ENCODE measurements at regions not wholly inside any gene's neighbourhood (a gene's known extent, or its start where the extent isn't known, plus 50 kb on each side); places are given as distances from the start of the nearest gene placed in this dataset.

DNA sequence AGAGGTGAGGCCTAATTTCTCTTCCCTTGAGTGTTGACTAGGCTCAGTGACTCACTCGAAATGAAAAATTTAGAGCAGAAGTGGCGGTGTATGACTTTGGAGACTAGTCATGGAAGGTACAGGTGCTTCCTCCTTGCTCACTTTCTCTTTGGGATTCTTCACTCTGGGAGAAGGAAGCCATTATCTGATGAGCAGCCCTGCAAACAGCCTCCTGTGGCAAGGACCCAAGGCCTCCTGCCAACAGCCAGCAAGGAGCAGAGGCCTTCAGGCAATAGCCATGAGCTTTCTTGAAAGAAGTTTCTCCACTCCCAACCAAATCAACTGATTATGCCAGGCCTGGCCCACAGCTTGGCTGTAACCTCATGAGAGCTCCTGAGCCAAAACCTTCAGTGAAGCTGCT is 369.6 kb upstream of the VWC2 start:
- no peaks in the 10 kb centered on the region for H3K36me3 ChIP-seq (ENCODE audit: insufficient read depth, low read length)
- POLR2A ChIA-PET = no interaction called here
- H3K9me3 ChIP-seq (ENCODE audit: control insufficient read depth in 1 of 2, insufficient read depth in 1 of 2, low read length in 2 of 2) = peaks cover 0 to 16% of the 10 kb centered on the region in 2 experiments
- no peaks in the 10 kb centered on the region for H3K27me3 ChIP-seq (ENCODE audit: control insufficient read depth in 1 of 2, insufficient read depth in 2 of 2, low read length in 2 of 2)
- no peak for DNase-seq
- no peak overlapping the region for H3K4me3 Mint-ChIP-seq
- H3K9me3 Mint-ChIP-seq = peaks cover 8% of the 10 kb centered on the region
- no peak overlapping the region for H3K4me3 ChIP-seq (ENCODE audit: low read length)
- H3K27ac ChIP-seq (ENCODE audit: low read depth in 1 of 2, low read length in 2 of 2) = no peak overlapping the region
- H3K4me1 Mint-ChIP-seq (ENCODE audit: low read depth) = no peaks in the 10 kb centered on the region
- H3K36me3 Mint-ChIP-seq (ENCODE audit: low read depth) = no peaks in the 10 kb centered on the region
- H3K27me3 Mint-ChIP-seq = no peaks in the 10 kb centered on the region
- no peaks in the 10 kb centered on the region for H3K4me1 ChIP-seq (ENCODE audit: insufficient read depth, low read length)
- TF ChIP-seq, protein P1, sequence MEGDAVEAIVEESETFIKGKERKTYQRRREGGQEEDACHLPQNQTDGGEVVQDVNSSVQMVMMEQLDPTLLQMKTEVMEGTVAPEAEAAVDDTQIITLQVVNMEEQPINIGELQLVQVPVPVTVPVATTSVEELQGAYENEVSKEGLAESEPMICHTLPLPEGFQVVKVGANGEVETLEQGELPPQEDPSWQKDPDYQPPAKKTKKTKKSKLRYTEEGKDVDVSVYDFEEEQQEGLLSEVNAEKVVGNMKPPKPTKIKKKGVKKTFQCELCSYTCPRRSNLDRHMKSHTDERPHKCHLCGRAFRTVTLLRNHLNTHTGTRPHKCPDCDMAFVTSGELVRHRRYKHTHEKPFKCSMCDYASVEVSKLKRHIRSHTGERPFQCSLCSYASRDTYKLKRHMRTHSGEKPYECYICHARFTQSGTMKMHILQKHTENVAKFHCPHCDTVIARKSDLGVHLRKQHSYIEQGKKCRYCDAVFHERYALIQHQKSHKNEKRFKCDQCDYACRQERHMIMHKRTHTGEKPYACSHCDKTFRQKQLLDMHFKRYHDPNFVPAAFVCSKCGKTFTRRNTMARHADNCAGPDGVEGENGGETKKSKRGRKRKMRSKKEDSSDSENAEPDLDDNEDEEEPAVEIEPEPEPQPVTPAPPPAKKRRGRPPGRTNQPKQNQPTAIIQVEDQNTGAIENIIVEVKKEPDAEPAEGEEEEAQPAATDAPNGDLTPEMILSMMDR (IDR thresholded peaks at IDR 0.05) = no peak
- ATAC-seq (ENCODE audit: poor library complexity) = no peak
- intact Hi-C loops (cut with DNase I, micrococcal nuclease) = no loop called here
- no peak overlapping the region for H3K27ac Mint-ChIP-seq
- CTCF ChIA-PET = no interaction called here

DNA sequence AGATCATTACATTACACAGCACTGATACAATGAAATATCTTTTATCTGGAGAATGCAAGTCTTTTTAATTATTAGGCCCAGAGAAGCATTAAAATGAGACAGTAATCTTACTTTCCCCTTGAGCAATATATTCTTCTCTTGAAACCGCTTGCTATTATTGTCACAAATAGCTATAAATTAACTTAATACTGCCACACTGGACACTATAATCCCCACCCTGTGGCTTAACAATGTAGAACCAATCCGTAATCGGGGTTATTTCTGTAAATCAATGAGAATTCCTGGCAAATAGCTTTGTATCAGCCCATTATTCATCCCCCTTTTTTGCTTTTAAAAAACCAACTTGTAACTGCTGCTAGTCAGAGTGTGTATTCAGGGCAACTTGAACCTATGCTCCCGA is 366.2 kb upstream of the VWC2 start:
- TF ChIP-seq, protein P1 (IDR thresholded peaks at IDR 0.05) = no peak
- Histone ChIP-seq H3K27ac (ENCODE audit: low read depth in 1 of 2, low read length in 2 of 2) (no peak overlapping the region), H3K4me3 (ENCODE audit: low read length) (no peak overlapping the region), H3K4me1 (ENCODE audit: insufficient read depth, low read length) (no peaks in the 10 kb centered on the region), H3K27me3 (ENCODE audit: control insufficient read depth in 1 of 2, insufficient read depth in 2 of 2, low read length in 2 of 2) (no peaks in the 10 kb centered on the region), H3K9me3 (ENCODE audit: control insufficient read depth in 1 of 2, insufficient read depth in 1 of 2, low read length in 2 of 2) (peaks cover 0 to 16% of the 10 kb centered on the region in 2 experiments), H3K36me3 (ENCODE audit: insufficient read depth, low read length) (no peaks in the 10 kb centered on the region)
- DNase-seq (no peak), ATAC-seq (ENCODE audit: poor library complexity) (no peak)
- Mint-ChIP-seq H3K36me3 (ENCODE audit: low read depth) (no peaks in the 10 kb centered on the region), H3K4me1 (ENCODE audit: low read depth) (no peaks in the 10 kb centered on the region), H3K27me3 (no peaks in the 10 kb centered on the region), H3K4me3 (no peak overlapping the region), H3K27ac (no peak overlapping the region), H3K9me3 (peaks cover 6% of the 10 kb centered on the region)
- intact Hi-C loops (cut with DNase I, micrococcal nuclease) = no loop called here
- ChIA-PET CTCF (no interaction called here), POLR2A (no interaction called here)

DNA sequence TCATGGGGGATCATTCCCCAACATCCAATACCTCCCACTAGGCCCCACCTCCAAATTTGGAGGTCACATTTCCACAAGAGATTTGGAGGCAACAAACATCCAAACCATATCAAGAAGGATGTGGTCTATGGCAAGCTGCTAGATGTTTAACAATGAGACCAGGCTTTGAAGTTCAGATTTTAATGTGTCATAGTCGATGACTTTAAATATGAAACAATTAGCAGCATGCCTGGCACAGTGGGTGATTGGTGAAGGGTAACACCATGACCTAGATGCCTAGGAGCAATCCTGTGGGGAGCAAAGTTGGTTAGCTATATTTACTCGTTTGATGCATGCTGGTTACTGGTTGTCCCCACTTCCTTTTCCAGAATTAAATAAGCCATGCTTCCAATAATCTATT is 356.4 kb upstream of the VWC2 start:
- Histone ChIP-seq H3K27ac (ENCODE audit: low read depth in 1 of 2, low read length in 2 of 2) (no peak overlapping the region), H3K4me3 (ENCODE audit: low read length) (no peak overlapping the region), H3K27me3 (ENCODE audit: control insufficient read depth in 1 of 2, insufficient read depth in 2 of 2, low read length in 2 of 2) (no peaks in the 10 kb centered on the region), H3K36me3 (ENCODE audit: insufficient read depth, low read length) (no peaks in the 10 kb centered on the region), H3K9me3 (ENCODE audit: control insufficient read depth in 1 of 2, insufficient read depth in 1 of 2, low read length in 2 of 2) (no peaks in the 10 kb centered on the region), H3K4me1 (ENCODE audit: insufficient read depth, low read length) (no peaks in the 10 kb centered on the region)
- Mint-ChIP-seq H3K36me3 (ENCODE audit: low read depth) (no peaks in the 10 kb centered on the region), H3K4me3 (no peak overlapping the region), H3K4me1 (ENCODE audit: low read depth) (no peaks in the 10 kb centered on the region), H3K27me3 (no peaks in the 10 kb centered on the region), H3K27ac (no peak overlapping the region), H3K9me3 (peaks cover 6% of the 10 kb centered on the region)
- TF ChIP-seq, protein P1 (IDR thresholded peaks at IDR 0.05) = no peak
- ATAC-seq (ENCODE audit: poor library complexity) (no peak), DNase-seq (no peak)
- ChIA-PET CTCF (no interaction called here), POLR2A (no interaction called here)
- intact Hi-C loops (cut with DNase I, micrococcal nuclease) = no loop called here
